ENCODE measurements at regions not wholly inside any gene's neighbourhood (a gene's known extent, or its start where the extent isn't known, plus 50 kb on each side); places are given as distances from the start of the nearest gene placed in this dataset.
"Not testable (repeated sequence)": the region's sequence is repeated elsewhere in the genome, so short reads cannot be mapped to it uniquely, and the experiment has no call there.

DNA sequence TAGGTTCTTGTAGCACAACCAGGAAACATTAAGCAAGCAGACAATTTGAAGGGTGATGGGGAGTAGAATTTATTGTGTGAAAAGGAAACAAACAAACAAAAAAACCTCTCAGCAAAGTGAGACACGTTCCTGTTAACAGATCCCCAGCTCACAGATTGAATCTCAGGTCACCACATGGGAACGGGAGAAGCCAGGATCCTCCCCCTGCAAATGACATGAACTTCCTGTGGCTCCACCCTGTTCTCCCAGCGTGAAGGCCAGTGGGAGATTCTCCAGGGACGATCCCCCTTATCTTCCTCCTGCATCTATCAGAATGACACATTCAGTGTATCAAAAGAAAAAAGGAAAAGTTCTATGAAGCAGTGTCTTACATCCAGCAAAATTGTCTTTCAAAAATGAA lies 1488.1 kb downstream of the OTOL1 start:
- ChIA-PET POLR2A (no interaction called here), CTCF (interaction anchor here (0.7 kb wide), 1 partner anchor 20 kb away, joined by 7 read pairs; no protein-coding TSS in a partner anchor)
- no peaks in the 10 kb centered on the region for H3K4me1 ChIP-seq (ENCODE audit: control insufficient read depth, insufficient read depth, low read length)
- H3K9me3 ChIP-seq (ENCODE audit: control insufficient read depth, insufficient read depth, low read depth, low read length) = no peaks in the 10 kb centered on the region
- TF ChIP-seq, protein P1, sequence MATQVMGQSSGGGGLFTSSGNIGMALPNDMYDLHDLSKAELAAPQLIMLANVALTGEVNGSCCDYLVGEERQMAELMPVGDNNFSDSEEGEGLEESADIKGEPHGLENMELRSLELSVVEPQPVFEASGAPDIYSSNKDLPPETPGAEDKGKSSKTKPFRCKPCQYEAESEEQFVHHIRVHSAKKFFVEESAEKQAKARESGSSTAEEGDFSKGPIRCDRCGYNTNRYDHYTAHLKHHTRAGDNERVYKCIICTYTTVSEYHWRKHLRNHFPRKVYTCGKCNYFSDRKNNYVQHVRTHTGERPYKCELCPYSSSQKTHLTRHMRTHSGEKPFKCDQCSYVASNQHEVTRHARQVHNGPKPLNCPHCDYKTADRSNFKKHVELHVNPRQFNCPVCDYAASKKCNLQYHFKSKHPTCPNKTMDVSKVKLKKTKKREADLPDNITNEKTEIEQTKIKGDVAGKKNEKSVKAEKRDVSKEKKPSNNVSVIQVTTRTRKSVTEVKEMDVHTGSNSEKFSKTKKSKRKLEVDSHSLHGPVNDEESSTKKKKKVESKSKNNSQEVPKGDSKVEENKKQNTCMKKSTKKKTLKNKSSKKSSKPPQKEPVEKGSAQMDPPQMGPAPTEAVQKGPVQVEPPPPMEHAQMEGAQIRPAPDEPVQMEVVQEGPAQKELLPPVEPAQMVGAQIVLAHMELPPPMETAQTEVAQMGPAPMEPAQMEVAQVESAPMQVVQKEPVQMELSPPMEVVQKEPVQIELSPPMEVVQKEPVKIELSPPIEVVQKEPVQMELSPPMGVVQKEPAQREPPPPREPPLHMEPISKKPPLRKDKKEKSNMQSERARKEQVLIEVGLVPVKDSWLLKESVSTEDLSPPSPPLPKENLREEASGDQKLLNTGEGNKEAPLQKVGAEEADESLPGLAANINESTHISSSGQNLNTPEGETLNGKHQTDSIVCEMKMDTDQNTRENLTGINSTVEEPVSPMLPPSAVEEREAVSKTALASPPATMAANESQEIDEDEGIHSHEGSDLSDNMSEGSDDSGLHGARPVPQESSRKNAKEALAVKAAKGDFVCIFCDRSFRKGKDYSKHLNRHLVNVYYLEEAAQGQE (tag by site-specific recombination; IDR thresholded peaks at IDR 0.05) = no peak
- TF ChIP-seq ZNF521 (tag by site-specific recombination; IDR thresholded peaks at IDR 0.05) (no peak), ZNF140 (tag by site-specific recombination; IDR thresholded peaks at IDR 0.05) (no peak), IKZF3 (tag by site-specific recombination; IDR thresholded peaks at IDR 0.05) (no peak), ZNF501 (tag by site-specific recombination; IDR thresholded peaks at IDR 0.05) (no peak), ZNF843 (tag by site-specific recombination; IDR thresholded peaks at IDR 0.05) (no peak), BCL11A (tag by site-specific recombination; IDR thresholded peaks at IDR 0.05; ENCODE audit: low read depth) (no peak)
- TF ChIP-seq, protein P2, sequence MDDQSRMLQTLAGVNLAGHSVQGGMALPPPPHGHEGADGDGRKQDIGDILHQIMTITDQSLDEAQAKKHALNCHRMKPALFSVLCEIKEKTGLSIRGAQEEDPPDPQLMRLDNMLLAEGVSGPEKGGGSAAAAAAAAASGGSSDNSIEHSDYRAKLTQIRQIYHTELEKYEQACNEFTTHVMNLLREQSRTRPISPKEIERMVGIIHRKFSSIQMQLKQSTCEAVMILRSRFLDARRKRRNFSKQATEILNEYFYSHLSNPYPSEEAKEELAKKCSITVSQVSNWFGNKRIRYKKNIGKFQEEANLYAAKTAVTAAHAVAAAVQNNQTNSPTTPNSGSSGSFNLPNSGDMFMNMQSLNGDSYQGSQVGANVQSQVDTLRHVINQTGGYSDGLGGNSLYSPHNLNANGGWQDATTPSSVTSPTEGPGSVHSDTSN (CRISPR knock-in tag; IDR thresholded peaks at IDR 0.05) = no peak
- TF ChIP-seq, protein P3, sequence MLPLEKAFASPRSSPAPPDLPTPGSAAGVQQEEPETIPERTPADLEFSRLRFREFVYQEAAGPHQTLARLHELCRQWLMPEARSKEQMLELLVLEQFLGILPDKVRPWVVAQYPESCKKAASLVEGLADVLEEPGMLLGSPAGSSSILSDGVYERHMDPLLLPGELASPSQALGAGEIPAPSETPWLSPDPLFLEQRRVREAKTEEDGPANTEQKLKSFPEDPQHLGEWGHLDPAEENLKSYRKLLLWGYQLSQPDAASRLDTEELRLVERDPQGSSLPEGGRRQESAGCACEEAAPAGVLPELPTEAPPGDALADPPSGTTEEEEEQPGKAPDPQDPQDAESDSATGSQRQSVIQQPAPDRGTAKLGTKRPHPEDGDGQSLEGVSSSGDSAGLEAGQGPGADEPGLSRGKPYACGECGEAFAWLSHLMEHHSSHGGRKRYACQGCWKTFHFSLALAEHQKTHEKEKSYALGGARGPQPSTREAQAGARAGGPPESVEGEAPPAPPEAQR (tag by site-specific recombination; IDR thresholded peaks at IDR 0.05) = no peak
- TF ChIP-seq, protein P4, sequence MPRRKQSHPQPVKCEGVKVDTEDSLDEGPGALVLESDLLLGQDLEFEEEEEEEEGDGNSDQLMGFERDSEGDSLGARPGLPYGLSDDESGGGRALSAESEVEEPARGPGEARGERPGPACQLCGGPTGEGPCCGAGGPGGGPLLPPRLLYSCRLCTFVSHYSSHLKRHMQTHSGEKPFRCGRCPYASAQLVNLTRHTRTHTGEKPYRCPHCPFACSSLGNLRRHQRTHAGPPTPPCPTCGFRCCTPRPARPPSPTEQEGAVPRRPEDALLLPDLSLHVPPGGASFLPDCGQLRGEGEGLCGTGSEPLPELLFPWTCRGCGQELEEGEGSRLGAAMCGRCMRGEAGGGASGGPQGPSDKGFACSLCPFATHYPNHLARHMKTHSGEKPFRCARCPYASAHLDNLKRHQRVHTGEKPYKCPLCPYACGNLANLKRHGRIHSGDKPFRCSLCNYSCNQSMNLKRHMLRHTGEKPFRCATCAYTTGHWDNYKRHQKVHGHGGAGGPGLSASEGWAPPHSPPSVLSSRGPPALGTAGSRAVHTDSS (tag by site-specific recombination; IDR thresholded peaks at IDR 0.05) = no peak
- TF ChIP-seq, protein P5, sequence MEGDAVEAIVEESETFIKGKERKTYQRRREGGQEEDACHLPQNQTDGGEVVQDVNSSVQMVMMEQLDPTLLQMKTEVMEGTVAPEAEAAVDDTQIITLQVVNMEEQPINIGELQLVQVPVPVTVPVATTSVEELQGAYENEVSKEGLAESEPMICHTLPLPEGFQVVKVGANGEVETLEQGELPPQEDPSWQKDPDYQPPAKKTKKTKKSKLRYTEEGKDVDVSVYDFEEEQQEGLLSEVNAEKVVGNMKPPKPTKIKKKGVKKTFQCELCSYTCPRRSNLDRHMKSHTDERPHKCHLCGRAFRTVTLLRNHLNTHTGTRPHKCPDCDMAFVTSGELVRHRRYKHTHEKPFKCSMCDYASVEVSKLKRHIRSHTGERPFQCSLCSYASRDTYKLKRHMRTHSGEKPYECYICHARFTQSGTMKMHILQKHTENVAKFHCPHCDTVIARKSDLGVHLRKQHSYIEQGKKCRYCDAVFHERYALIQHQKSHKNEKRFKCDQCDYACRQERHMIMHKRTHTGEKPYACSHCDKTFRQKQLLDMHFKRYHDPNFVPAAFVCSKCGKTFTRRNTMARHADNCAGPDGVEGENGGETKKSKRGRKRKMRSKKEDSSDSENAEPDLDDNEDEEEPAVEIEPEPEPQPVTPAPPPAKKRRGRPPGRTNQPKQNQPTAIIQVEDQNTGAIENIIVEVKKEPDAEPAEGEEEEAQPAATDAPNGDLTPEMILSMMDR (tag by site-specific recombination; IDR thresholded peaks at IDR 0.05) = no peak
- H3K36me3 ChIP-seq (ENCODE audit: control insufficient read depth in 2 of 2, insufficient read depth in 1 of 2, low read length in 2 of 2) = no peaks in the 10 kb centered on the region
- no peak overlapping the region for H3K4me3 ChIP-seq (ENCODE audit: low read depth, low read length)
- no peak overlapping the region for H3K27ac ChIP-seq (ENCODE audit: extremely low read depth, low read depth, low read length)

DNA sequence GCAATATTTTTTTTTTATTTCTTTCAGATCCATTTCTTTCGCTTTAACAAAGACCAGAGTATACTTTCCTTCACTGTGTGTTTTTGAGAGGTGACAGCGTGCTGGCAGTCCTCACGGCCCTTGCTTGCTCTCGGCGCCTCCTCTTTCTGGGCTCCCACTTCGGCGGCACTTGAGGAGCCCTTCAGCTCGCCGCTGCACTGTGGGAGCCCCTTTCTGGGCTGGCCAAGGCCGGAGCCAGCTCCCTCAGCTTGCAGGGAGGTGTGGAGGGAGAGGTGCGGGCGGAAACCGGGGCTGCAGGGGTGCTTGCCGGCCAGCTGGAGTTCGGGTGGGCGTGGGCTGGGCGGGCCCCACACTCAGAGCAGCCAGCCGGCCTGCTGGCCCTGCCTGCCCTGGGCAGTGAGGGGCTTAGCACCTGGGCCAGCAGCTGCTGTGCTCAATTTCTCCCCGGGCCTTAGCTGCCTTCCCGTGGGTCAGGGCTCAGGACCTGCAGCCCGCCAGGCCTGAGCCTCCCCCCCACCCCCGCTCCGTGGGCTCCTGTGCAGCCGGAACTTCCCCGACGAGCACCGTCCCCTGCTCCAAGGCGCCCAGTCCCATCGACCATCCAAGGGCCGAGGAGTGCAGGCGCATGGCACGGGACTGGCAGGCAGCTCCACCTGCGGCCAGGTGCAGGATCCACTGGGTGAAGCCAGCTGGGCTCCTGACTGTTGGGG lies 1490.6 kb downstream of the OTOL1 start:
- H3K4me1 ChIP-seq (ENCODE audit: control insufficient read depth, insufficient read depth, low read length); H3K4me3 ChIP-seq (ENCODE audit: low read depth, low read length); POLR2A ChIA-PET; CTCF ChIA-PET; H3K9me3 ChIP-seq (ENCODE audit: control insufficient read depth, insufficient read depth, low read depth, low read length); H3K36me3 ChIP-seq (ENCODE audit: control insufficient read depth in 2 of 2, insufficient read depth in 1 of 2, low read length in 2 of 2); H3K27ac ChIP-seq (ENCODE audit: extremely low read depth, low read depth, low read length): not testable (repeated sequence)
